Spleen (tissue), 11 donors: ENCODE measurements at regions not wholly inside any gene's neighbourhood (a gene's known extent, or its start where the extent isn't known, plus 50 kb on each side); places are given as distances from the start of the nearest gene placed in this dataset.
A peak's percentile ranks its signal among the peaks of the same experiment; 100 is the strongest.

ENCODE experiments used
- DNase-seq: peaks from one replicate; pipeline ENCODE4 v3.0.0-alpha.2; 2020
- H3K27ac ChIP-seq, 8 donors: fragments of 200-600 bp; sonication (generic) in 7 of 8; 1 replicate in 4 of 8; 2 replicates in 4 of 8; pipeline versions ENCODE4 v1.5.0 to v1.8.0; 2016 to 2021; ENCODE audit warnings: inconsistent platforms in 4 of 8, mild to moderate bottlenecking in 4 of 8, moderate library complexity in 1 of 8
- H3K27me3 ChIP-seq, 7 donors: fragments of 200-600 bp; sonication (generic) in 6 of 7; replicated peaks in 1 of 7; 1 replicate in 4 of 7; 2 replicates in 3 of 7; pipeline versions ENCODE4 v1.5.0 to v1.8.0; 2016 to 2021; ENCODE audit warnings: inconsistent platforms in 3 of 7, mild to moderate bottlenecking in 1 of 7
- H3K36me3 ChIP-seq, 6 donors: fragments of 200-600 bp; sonication (generic) in 5 of 6; 1 replicate in 4 of 6; 2 replicates in 2 of 6; pipeline versions ENCODE4 v1.5.0 to v1.8.0; 2016 to 2021; ENCODE audit warnings: inconsistent platforms in 2 of 6
- H3K4me1 ChIP-seq, 6 donors: fragments of 200-600 bp; sonication (generic) in 5 of 6; 1 replicate in 3 of 6; 2 replicates in 3 of 6; pipeline versions ENCODE4 v1.5.0 to v1.8.0; 2016 to 2021; ENCODE audit warnings: inconsistent platforms in 3 of 6
- H3K4me3 ChIP-seq, 8 donors: fragments of 200-600 bp; sonication (generic) in 7 of 8; 1 replicate in 4 of 8; 2 replicates in 4 of 8; pipeline versions ENCODE4 v1.5.0 to v1.8.0; 2016 to 2021; ENCODE audit warnings: inconsistent platforms in 4 of 8, mild to moderate bottlenecking in 4 of 8, moderate library complexity in 2 of 8
- H3K9me3 ChIP-seq, 8 donors: fragments of 200-600 bp; sonication (generic) in 7 of 8; 1 replicate in 4 of 8; 2 replicates in 4 of 8; pipeline versions ENCODE4 v1.5.0 to v1.8.0; 2016 to 2021; ENCODE audit warnings: inconsistent platforms in 4 of 8
- CTCF ChIP-seq, 11 experiments: fragments of 200-600 bp in 7 of 11; fragments of 450-650 bp in 4 of 11; sonication (generic) in 4 of 11; IDR thresholded peaks in 8 of 11; conservative IDR thresholded peaks in 3 of 11; 1 replicate in 7 of 11; 2 replicates in 4 of 11; pipeline versions ENCODE4 v1.4.0 to v1.8.0; 2016 to 2021; ENCODE audit warnings: antibody characterized with exemption in 11 of 11, inconsistent platforms in 4 of 11, mild to moderate bottlenecking in 1 of 11
- POLR2A ChIP-seq, 3 donors: fragments of 450-650 bp; IDR thresholded peaks; one replicate each; pipeline ENCODE4 v1.5.1; 2017; ENCODE audit warnings: antibody characterized with exemption in 3 of 3, mild to moderate bottlenecking in 1 of 3
- POLR2AphosphoS5 ChIP-seq, 3 donors: sonication (generic); formaldehyde crosslinking; IDR thresholded peaks; one replicate each; pipeline ENCODE4 v1.5.1; 2017; ENCODE audit warnings: antibody characterized with exemption in 3 of 3
- WGBS, 5 donors: extraction: QIAGEN DNeasy Blood & Tissue Kit in 3 of 5; methylation state at CpG; one replicate each; pipeline versions ENCODE4 v1.1.5 to v1.1.7; 2013 to 2018; 5-methylcytosine and 5-hydroxymethylcytosine counted together
- intact Hi-C: fragments of 100-400 bp; cut with DNase I; formaldehyde crosslinking; loops from one replicate; pipeline ENCODE4 v1.15.0; 2023; ENCODE audit warnings: low total_unique reads
- donor health status: healthy with polysubstance abuse.
- donor health status: DM: no; HTN: no; CAD: no; lungs with moderate emphysema.
- donor health status: DM: no; HTN: no; CAD: no.
- donor health status: Bipolar disorder and iron deficiency.
- donor health status: healthy.
- donor health status: DM: no; HTN: no; CAD: no.
- donor health status: DM: yes; HTN: yes; CAD: no.

DNA sequence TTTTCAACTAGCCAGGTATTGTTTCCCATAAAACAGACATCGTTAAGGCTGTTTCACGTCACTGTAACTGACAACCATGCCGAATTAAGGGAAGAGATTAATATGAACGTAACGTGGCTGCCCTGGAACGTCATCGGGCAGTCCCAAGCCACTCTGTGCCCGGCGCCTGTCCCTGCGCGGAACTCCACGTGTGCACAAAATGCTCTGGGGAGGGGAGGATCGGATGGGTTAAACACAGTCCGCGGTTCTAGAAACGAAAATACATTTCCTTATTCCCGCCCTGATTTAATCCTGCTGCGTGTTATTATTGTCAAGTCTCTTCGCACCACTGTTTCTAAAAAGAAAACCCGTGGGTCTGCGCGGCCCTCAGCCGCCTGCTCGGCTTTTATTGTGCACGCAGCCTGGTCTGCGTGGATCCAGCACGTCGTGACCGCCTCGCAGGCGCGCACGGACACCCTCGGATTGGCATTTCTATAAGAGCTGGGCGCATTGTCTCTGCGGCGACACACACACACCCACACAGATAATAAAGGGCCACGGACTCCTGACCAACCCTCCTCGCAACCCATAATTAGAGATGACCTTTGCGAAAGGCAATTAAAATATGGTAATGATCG lies 69.6 kb upstream of the BCOR start:
- intact Hi-C loops: no loop called here

DNA sequence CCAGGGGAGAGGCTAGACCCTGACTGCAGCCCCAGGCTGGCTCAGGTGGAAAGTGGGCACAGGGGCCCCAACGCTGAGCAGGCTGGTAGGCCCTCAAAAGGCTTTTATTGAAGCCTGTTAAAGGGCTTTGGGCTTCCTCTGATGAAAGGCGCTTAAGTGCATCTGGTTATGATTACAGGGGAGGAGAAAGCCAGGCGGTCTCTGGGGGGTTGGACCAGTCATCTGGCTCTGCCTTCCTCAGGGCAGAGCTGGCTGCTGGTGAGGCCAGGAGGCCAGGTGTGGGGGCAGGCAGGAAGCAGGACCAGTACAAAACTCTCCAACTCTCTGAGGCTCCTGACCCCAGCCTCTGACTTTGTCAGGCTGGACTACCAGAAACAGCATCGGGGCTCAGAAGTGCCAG lies 68.8 kb upstream of the BCOR start:
- no peak for TF ChIP-seq CTCF (IDR thresholded peaks at IDR 0.05 in 8 of 11, conservative IDR thresholded peaks at IDR 0.05 in 3 of 11)
- TF ChIP-seq POLR2A (IDR thresholded peaks at IDR 0.05): no peak
- TF ChIP-seq POLR2AphosphoS5 (IDR thresholded peaks at IDR 0.05): no peak
- H3K27ac ChIP-seq: no peak overlapping the region
- H3K4me3 ChIP-seq: peak overlapping the region in 1 of 8 donors; percentile 62
- peak; percentile 66 for DNase-seq
- peaks cover 0 to 73% (median 14%) of the 10 kb centered on the region in 7 donors for H3K27me3 ChIP-seq
- intact Hi-C loops: no loop called here
- peaks cover 15 to 54% (median 47%) of the 10 kb centered on the region in 6 donors for H3K4me1 ChIP-seq
- 12 to 53% (median 33%) methylated on average over 3 to 4 of the region's 4 CpGs for WGBS, 5 donors
- no peaks in the 10 kb centered on the region for H3K36me3 ChIP-seq
- no peaks in the 10 kb centered on the region for H3K9me3 ChIP-seq

More for the DNA sequence above, 69.6 kb upstream of the BCOR start:
- no peaks in the 10 kb centered on the region for H3K9me3 ChIP-seq
- TF ChIP-seq POLR2AphosphoS5 (IDR thresholded peaks at IDR 0.05): no peak
- TF ChIP-seq CTCF (IDR thresholded peaks at IDR 0.05 in 8 of 11, conservative IDR thresholded peaks at IDR 0.05 in 3 of 11): no peak
- TF ChIP-seq POLR2A (IDR thresholded peaks at IDR 0.05): no peak
- peaks cover 0 to 80% (median 16%) of the 10 kb centered on the region in 7 donors for H3K27me3 ChIP-seq
- H3K27ac ChIP-seq: peak overlapping the region in 3 of 8 donors; percentile 42 to 98 (median 98)
- H3K4me1 ChIP-seq: peaks cover 15 to 62% (median 47%) of the 10 kb centered on the region in 6 donors
- 4 to 21% (median 9%) methylated on average over 19 to 41 of the region's 41 CpGs for WGBS, 5 donors
- peak overlapping the region in 7 of 8 donors; percentile 11 to 62 (median 30) for H3K4me3 ChIP-seq
- H3K36me3 ChIP-seq: no peaks in the 10 kb centered on the region
- DNase-seq: no peak

GRCh38 chrX:40165861-40166260 lies 68.1 kb upstream of the BCOR start:
- H3K4me3 ChIP-seq: no peak overlapping the region
- no peaks in the 10 kb centered on the region for H3K9me3 ChIP-seq
- peaks cover 0 to 71% (median 10%) of the 10 kb centered on the region in 7 donors for H3K27me3 ChIP-seq
- WGBS, 5 donors: 77 to 98% (median 94%) methylated on average over 4 to 6 of the region's 6 CpGs
- H3K36me3 ChIP-seq: no peaks in the 10 kb centered on the region
- peaks cover 13 to 47% (median 41%) of the 10 kb centered on the region in 6 donors for H3K4me1 ChIP-seq
- intact Hi-C loops: no loop called here
- no peak overlapping the region for H3K27ac ChIP-seq
- TF ChIP-seq POLR2A (IDR thresholded peaks at IDR 0.05): no peak
- no peak for TF ChIP-seq POLR2AphosphoS5 (IDR thresholded peaks at IDR 0.05)
- TF ChIP-seq CTCF (IDR thresholded peaks at IDR 0.05 in 8 of 11, conservative IDR thresholded peaks at IDR 0.05 in 3 of 11): no peak
- DNase-seq: peak; percentile 10

DNA sequence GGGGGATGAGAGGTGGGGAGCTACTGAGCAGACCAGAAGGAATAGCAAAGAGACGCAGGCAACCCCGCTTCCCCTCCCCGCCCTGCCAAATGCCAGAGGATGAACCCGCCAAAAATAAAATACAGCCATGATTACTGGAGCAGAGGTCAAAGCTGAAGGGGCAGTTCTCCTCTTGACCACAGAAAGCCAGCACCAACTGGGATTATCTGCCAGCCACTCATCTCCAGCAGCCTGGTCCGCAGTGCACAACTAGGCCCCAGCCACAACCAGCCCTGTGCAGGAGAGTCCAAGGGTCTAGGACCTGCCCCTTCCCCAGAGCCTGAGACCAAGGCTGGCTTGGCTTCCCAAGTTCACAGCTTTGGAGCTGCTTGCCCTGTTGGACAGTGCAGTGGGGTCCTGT lies 67.4 kb upstream of the BCOR start:
- no peaks in the 10 kb centered on the region for H3K9me3 ChIP-seq
- peaks cover 8 to 40% (median 35%) of the 10 kb centered on the region in 6 donors for H3K4me1 ChIP-seq
- 68 to 92% (median 90%) methylated on average over 2 to 5 of the region's 5 CpGs for WGBS, 5 donors
- no peak overlapping the region for H3K4me3 ChIP-seq
- peaks cover 0 to 66% (median 8%) of the 10 kb centered on the region in 7 donors for H3K27me3 ChIP-seq
- TF ChIP-seq CTCF (IDR thresholded peaks at IDR 0.05 in 8 of 11, conservative IDR thresholded peaks at IDR 0.05 in 3 of 11): no peak
- TF ChIP-seq POLR2AphosphoS5 (IDR thresholded peaks at IDR 0.05): no peak
- no peak for TF ChIP-seq POLR2A (IDR thresholded peaks at IDR 0.05)
- no peak overlapping the region for H3K27ac ChIP-seq
- no peaks in the 10 kb centered on the region for H3K36me3 ChIP-seq
- intact Hi-C loops: no loop called here
- DNase-seq: peak; percentile 46
